NCI-H2029 (cell line): ENCODE measurements at regions not wholly inside any gene's neighbourhood (a gene's known extent, or its start where the extent isn't known, plus 50 kb on each side); places are given as distances from the start of the nearest gene placed in this dataset.

ENCODE experiments used
- DNase-seq: peaks from one replicate; lab custom pipeline; 2025; lab: John Stamatoyannopoulos, UW

DNA sequence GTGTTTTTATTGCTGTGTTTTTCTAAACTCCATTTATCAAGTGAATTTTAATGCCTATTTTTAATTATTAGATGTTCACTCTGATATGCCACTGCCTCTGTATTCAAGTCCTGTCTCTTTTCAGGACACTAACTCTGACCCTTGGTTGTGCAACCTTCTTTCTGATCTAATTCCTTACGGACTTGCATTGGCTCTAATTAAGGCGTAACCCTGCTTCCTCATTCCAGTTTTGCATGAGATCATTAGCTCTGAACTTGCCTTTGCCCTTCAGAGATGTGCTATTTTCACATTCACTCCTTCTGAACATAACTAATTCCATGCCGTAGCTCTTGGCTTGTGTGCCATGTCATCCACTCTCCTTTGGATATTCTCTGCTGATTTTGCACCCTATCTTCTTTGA, 162.5 kb upstream of the TMEFF2 start:
- DNase-seq: no peak

DNA sequence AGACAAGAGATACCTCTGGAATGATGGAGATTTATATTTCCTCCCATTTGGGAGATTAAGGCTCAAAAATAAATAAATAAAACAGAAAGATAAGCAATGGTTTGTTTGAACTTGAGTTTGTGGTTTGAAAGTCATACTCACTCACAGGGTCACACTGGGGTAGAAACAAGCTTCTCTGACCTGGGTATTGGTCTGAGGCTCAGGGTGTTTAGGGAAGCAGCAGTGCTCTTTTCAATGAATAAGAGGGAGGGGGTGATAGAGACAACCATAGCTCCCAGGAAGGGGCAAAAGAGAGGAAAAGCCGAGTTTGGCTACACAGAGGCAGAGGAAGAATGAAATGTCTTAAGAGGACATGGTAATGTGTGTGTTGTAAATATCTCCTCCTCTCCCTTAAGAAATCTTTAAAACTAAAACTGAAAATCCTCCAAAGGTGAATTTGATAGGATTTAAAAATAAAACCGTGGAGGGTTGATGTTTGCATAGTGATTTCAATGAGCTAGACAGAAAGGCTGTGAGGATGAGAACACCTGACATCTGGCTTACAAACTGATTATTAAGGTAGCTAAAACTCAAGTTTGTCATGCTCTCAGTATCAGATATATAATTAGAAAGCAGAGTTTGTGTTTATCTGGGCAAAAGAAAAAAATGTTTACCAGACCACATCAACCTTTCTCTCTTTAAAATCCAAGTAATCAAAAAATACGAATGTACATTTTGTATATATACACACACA, 159.9 kb upstream of the TMEFF2 start:
- DNase-seq: no peak

GRCh38 chr2:192347542-192347941, 152.8 kb upstream of the TMEFF2 start:
- DNase-seq: no peak

- DNase-seq: no peak
These were observed 150.6 kb upstream of the TMEFF2 start for GRCh38 chr2:192345287-192345686.

DNA sequence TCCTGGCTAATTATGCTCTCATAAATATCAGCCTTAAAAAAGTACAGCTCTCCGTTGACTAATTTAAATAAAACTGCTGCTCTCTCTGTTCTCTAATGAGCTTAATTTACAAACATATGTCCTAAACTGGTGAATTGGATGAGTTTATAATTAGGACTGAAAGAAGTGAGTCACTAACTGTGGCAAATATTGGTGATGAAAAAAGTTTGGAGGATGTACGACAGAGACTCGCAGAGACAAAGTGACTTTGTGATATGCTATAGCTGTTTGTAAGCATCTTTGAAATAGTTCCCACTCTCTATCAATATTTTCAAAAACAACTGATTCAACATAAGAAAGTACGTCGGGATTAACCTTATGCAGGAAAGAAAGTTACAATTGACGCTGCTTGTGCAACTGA, 138.9 kb upstream of the TMEFF2 start:
- no peak for DNase-seq

DNA sequence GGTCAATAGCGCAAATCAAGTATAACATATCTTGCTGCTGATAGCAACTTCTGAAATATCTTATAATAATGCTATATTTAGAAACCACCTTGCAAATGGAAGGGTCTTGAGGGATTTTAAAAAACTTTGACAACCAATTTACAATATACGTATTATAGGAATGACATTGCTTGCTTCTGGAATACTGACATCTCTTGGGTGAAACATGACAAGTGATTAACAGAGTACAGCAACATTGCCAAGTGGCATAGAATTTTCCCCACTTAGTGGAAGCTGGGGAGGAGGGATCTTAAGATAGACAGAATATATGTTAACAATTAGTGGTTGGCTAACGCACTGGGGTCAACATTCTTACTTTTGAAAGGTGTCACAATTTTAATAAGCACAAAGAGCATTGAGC, 133.6 kb upstream of the TMEFF2 start:
- no peak for DNase-seq

DNA sequence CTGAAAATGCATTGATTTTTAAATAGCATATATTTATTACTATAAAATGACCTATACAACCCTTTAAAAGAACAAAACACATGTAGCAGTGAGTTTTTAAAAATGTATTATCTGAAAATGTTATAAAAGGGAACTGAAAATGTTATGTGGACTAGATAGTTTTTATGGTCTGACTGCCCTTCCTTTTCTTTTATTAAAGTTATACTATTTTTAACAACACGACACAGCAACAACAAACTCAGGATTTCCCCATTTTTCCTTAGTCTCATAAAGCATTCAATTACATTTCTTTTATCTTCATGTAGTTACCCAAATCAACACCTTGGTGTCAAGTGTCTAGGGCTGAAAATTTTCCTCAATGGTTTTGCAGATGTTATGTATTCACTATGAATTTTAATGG, 132.8 kb upstream of the TMEFF2 start:
- no peak for DNase-seq

DNA sequence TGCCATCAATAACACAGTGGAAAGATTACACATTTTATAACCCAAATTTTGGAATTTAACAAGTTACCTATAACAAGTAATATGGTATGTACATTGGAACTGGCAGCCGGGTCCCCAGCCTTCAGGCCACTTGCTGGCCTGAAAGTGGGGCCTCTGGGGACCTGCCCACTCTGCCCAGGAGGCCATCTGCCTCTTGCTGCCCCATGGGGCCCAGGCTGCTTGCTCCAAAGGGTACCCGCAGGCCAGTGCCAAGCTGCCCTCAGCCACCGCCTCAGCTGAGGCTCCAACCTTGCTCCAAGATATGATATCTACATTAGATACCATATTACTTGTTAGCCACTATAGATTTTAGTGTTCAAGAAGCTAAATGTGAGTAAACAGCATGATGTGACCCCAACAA, 120.8 kb upstream of the TMEFF2 start:
- no peak for DNase-seq

GRCh38 chr2:192314800-192315481, 120.2 kb upstream of the TMEFF2 start:
- DNase-seq: no peak

GRCh38 chr2:192313773-192314172, 119.0 kb upstream of the TMEFF2 start:
- DNase-seq: no peak

GRCh38 chr2:192311701-192312460, 117.1 kb upstream of the TMEFF2 start:
- DNase-seq: no peak

DNA sequence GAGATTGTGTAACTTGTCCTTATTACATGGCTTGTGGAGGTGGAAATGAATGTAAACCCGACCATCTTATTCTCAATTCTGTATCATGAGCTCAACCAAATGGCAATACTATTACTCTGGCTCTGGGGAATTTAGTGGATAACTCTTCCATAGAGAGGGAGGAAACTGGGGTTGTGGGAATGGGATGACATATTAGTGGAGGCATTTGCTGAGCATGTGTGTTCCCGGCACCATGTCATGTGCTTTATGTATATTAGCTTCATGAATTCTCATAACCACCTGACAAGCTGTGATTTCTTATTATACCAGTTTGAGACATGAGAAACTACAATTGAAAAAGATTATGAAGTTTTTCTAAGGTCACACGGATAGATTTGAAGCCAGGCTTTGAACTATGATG, 112.8 kb upstream of the TMEFF2 start:
- no peak for DNase-seq

DNA sequence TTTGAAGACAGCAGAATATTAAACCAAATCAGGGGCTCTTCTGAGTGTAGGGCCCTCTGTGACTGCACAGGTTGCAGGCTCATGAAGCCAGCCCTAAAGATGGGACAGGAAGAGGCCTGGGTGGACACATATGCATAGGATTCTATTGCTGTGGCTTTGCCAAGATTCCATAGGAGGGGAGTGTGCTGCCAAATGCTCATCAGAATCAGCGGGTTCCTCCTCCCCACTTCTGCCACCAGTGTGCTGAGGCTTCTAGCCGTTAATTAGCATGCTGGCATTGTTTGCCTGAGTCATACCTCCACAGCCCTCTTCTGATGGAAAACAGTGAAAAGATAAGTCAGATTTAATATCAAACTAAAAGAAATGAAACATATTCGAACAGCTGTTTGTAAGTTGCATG, 103.9 kb upstream of the TMEFF2 start:
- DNase-seq: no peak

GRCh38 chr2:192292478-192292877, 97.7 kb upstream of the TMEFF2 start:
- no peak for DNase-seq

- DNase-seq: peak; percentile 60
These were observed 93.6 kb upstream of the TMEFF2 start for GRCh38 chr2:192288295-192288694.

- DNase-seq: peak; percentile 8
These were observed 91.5 kb upstream of the TMEFF2 start for GRCh38 chr2:192286093-192286701.

DNA sequence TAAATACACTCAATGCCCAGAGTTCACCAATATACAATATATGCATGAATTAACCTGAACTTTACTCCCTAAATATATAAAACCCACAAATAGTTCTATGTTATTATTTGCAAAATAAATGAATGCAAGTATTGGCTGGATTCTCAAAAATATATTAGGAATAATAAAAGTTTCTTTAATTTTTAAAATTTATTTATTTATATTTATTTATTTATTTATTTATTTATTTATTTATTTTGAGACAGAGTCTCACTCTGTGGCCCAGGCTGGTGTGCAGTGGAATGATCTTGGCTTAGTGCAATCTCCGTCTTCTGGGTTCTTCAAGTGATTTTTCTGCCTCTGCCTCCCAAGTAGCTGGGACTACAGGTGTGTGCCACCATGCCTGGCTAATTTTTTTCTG, 88.7 kb upstream of the TMEFF2 start:
- DNase-seq: no peak

DNA sequence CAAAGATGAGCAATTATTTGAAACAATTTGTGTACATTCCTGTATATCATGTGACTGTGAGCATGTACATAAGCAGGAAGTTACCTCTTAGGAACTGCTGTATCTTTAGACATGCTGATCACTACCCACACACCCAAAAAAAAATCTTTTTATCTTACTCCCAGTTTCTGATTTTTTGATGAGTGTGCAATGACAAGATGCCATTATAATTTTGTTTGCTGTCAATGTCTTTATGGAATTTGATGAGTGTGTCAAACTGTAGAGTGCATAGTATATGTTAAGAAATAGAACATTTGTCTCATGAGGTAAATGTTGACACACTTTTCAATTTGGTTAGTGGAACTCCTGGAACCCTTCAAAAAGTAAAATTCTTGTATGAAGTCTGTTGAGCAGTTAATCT, 84.0 kb upstream of the TMEFF2 start:
- DNase-seq: no peak

- DNase-seq: no peak
These were observed 82.9 kb upstream of the TMEFF2 start for GRCh38 chr2:192277494-192278109.

- DNase-seq: no peak
These were observed 80.9 kb upstream of the TMEFF2 start for GRCh38 chr2:192275632-192276031.

DNA sequence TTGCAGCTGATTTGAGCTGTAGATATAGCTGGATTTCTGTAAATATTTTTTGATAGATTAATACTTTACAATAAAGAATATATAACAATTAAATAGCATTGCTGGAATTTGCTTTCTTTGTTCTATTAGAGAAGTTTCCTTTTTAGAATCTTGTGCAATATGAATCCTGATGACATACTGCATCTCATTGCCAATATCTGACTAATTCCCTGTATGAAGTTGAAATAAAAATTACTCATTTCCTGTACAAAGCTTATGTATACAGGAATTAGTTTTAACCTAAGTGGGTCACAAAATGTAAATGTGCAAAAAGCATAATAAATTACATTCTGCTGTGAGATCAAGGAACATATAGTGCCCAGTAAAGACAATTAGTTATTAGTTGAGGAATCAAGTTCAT, 72.8 kb upstream of the TMEFF2 start:
- DNase-seq: no peak

GRCh38 chr2:192265751-192266150, 71.0 kb upstream of the TMEFF2 start:
- no peak for DNase-seq
